GM23248 (cell line): ENCODE measurements at regions not wholly inside any gene's neighbourhood (a gene's known extent, or its start where the extent isn't known, plus 50 kb on each side); places are given as distances from the start of the nearest gene placed in this dataset.

Source experiments
- EZH2 ChIP-seq: fragments of 200-600 bp; sonication (generic); IDR thresholded peaks from 2 replicates; pipeline ENCODE4 v1.6.1; 2018; ENCODE audit warnings: antibody characterized with exemption, mild to moderate bottlenecking; ENCODE audit not compliant: insufficient read depth, poor library complexity, severe bottlenecking
- EZH2phosphoT487 ChIP-seq: fragments of 200-600 bp; sonication (generic); IDR thresholded peaks from 2 replicates; pipeline ENCODE4 v1.6.1; 2018; ENCODE audit warnings: antibody characterized with exemption, moderate library complexity, mild to moderate bottlenecking, low read depth; ENCODE audit not compliant: insufficient read depth

GRCh38 chrX:44459501-44459900 is 83.2 kb downstream of the FUNDC1 start:
- TF ChIP-seq EZH2 (no peak), EZH2phosphoT487 (no peak)
